ENCODE measurements at regions not wholly inside any gene's neighbourhood (a gene's known extent, or its start where the extent isn't known, plus 50 kb on each side); places are given as distances from the start of the nearest gene placed in this dataset.

DNA sequence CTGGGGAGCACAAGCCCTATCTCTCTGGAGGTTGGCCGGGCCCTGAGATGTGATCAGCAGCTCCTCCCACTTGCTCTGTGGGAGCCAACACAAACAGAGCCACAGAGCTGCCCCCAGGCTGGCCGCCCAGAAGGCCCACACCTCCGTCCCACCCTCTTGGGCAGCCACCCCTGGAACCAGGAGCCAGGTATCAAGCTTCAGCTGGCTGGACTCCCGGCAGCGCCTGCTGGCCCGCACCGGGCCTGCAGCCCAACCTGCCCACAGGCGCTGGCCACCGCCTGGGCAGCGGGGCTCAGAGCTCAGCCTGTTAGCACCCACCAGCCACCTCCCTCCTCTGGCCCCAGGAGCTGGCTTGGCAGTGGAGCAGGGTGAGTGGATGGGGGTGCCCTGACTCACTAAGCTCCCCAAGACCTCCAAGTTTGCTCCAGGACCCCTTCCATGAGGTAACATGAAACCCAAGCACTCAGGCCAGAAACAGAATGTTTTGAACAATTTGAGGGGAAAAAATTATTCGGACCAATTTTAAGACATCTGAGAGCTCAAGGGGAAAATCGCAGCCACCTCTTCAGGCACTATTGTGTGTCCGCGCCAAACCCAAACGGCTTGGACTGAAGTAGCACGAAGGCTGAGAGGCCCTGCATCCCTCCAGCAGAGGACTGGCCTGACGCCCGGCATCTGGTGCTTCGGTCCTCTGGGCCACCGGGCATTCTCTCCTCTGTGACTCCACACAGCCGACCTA is 450.8 kb downstream of the SOX6 start:
- TF ChIP-seq, protein P1, sequence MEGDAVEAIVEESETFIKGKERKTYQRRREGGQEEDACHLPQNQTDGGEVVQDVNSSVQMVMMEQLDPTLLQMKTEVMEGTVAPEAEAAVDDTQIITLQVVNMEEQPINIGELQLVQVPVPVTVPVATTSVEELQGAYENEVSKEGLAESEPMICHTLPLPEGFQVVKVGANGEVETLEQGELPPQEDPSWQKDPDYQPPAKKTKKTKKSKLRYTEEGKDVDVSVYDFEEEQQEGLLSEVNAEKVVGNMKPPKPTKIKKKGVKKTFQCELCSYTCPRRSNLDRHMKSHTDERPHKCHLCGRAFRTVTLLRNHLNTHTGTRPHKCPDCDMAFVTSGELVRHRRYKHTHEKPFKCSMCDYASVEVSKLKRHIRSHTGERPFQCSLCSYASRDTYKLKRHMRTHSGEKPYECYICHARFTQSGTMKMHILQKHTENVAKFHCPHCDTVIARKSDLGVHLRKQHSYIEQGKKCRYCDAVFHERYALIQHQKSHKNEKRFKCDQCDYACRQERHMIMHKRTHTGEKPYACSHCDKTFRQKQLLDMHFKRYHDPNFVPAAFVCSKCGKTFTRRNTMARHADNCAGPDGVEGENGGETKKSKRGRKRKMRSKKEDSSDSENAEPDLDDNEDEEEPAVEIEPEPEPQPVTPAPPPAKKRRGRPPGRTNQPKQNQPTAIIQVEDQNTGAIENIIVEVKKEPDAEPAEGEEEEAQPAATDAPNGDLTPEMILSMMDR (IDR thresholded peaks at IDR 0.05) = no peak
- TF ChIP-seq POLR2A (IDR thresholded peaks at IDR 0.05) = no peak
